A204.1 (cell line): ENCODE measurements at regions not wholly inside any gene's neighbourhood (a gene's known extent, or its start where the extent isn't known, plus 50 kb on each side); places are given as distances from the start of the nearest gene placed in this dataset.
"Not testable (repeated sequence)": the region's sequence is repeated elsewhere in the genome, so short reads cannot be mapped to it uniquely, and the experiment has no call there.

Source experiments
- FAIRE-seq: peaks from 2 replicates; lab custom pipeline; 2012; peaks lifted over from hg19 to GRCh38; lab: Jason Lieb, UNC

DNA sequence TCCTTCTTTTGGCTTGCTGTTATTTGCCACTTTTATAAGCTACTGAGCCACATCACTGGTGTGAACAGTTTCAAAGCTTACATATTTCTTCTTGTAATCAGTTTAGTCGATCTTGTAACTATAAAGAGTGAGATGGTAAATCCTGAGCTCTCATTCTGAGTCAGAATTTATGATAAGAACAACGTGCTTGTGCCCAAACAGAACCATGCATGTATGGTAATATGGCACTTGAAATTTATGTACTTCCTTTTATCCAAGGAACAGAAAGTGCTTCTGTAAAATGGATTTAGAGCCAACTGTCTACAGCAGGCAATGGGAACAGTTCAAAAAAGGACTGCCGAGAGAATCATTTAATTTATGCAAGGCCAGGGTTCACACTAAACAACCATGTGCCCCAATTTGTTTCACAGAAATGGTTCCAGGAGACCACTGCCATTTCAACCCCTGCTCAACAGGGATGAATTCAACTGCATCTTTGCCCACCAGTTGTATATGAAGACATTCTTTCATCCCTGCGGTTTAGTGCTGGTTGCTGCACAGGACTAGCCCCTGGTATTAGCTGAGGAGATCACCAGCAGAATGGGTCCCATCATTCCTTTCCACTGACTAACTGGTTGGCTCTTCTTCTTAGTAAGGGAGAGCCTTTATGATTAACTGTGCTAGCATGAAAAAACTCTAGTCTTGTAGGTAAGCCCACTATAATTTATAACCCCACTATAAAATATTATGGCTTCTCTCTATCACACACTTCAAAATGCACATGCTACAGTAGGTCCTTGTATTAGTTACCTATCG, 162.9 kb upstream of the PGRMC2 start:
- no peak for FAIRE-seq

DNA sequence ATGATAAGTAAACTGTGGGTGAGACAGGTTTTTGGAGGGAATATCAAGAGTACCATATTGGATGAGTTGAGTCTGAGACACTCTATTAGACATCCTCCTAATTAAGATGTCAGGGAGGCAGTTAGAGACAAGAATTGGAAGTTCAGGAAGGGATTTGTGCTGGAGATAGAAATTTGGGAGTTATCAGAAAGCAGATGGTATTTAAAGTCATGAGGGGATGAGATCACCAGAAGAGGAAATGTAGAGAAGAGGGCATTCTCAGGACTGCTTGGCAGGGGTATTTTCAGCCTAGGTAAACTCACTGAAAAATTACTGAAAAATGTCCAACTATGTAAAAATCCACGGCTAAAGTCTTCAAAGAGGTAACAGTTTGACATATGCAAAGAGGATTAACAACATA, 161.6 kb upstream of the PGRMC2 start:
- FAIRE-seq, result no peak

DNA sequence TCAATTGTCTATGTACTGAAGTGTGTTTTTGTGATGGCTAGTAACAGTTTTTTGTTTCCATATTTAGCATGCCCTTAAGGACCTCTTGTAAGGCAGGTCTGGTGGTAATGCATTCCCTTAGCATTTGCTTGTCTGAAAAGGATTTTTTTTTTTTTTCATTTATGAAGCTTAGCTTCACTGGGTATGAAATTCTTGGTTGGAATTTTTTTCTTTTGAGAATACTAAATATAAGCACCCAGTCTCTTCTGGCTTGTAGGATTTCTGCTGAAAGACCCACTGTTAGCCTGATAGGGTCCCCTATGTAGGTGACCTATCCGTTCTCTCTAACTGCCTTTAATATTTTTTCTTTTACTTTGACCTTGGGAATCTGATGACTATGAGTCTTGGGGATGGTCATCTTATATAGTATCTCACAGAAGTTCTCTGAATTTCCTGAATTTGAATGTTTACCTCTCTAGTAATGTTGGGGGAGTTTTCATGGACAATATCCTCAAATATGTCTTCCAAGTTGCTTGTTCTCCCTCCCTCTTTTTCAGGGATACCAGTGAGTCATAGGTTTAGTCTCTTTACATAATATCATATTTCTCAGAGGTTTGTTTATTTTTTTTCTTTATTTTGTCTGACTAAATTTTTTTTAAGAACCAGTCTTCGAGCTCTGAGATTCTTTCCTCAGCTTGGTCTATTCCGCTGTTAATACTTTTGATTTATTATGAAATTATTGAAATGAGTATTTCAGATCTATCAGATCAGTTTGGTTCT, 157.1 kb upstream of the PGRMC2 start:
- no peak for FAIRE-seq

DNA sequence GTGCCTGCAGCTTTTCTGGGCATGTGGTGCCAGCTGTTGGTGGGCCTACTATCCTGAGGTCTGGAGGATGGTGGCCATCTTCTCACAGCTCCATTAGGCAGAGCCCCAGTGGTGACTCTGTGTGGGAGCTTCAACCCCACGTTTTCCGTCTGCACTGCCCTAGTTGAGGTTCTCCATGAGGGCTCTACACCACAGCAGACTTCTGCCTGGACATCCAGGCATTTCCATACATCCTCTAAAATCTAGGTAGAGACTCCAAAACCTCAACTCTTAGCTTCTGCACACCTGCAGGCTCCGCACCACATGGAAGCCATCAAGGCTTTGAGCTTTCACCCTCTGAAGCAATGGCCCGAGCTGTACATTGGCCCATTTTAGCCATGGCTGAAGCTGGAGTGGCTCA, 153.3 kb upstream of the PGRMC2 start:
- no peak for FAIRE-seq

DNA sequence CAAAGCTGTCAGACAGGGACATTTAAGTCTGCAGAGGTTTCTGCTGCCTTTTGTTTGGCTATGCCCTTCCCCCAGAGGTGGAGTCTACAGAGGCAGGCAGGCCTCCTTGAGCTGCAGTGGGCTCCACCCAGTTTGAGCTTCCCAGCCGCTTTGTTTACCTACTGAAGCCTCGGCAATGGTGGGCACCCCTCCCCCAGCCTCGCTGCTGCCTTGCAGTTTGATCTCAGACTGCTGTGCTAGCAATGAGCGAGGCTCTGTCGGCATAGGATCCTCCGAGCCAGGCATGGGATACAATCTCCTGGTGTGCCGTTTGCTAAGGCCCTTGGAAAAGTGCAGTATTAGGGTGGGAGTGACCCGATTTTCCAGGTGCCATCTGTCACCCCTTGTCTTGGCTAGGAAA, 149.4 kb upstream of the PGRMC2 start:
- FAIRE-seq, result not testable (repeated sequence)

DNA sequence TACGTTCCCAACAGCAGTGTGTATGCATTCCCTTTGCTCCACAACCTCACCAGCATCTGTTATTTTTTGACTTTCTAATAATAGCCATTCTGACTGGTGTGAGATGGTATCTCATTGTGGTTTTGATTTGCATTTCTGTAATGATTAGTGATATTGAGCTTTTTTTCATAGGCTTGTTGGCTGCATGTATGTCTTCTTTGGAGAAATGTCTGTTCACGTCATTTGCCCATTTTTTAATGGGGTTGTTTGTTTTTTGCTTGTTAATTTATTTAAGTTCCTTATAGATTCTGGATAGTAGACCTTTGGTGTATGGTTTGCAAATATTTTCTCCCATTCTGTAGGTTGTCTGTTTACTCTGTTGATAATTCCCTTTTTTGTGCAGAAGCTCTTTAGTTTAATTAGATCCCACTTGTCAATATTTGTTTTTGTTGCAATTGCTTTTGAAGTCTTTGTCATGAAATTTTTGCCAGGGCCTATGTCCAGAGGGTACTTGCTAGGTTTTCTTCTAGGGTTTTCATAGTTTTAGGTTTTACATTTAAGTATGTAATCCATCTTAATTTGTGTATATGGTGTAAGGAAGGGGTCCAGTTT, 141.5 kb upstream of the PGRMC2 start:
- FAIRE-seq, result not testable (repeated sequence)

DNA sequence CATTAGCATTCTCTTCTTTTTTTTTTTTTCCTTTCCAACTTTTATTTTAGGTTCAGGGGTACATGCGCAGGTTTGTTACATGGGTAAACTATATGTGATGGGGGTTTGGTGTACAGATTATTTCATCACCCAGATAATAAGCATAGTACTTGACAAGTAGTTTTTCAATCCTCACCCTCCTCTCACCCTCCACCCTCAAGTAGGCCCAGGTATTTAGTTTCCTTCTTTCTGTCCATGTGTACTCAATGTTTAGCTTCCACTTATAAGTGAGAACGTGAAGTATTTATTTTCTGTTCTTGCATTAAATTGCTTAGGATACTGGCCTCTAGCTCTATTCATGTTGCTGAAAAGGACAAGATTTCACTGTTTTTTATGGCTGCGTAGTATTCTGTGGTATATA, 140.8 kb upstream of the PGRMC2 start:
- FAIRE-seq, result no peak

DNA sequence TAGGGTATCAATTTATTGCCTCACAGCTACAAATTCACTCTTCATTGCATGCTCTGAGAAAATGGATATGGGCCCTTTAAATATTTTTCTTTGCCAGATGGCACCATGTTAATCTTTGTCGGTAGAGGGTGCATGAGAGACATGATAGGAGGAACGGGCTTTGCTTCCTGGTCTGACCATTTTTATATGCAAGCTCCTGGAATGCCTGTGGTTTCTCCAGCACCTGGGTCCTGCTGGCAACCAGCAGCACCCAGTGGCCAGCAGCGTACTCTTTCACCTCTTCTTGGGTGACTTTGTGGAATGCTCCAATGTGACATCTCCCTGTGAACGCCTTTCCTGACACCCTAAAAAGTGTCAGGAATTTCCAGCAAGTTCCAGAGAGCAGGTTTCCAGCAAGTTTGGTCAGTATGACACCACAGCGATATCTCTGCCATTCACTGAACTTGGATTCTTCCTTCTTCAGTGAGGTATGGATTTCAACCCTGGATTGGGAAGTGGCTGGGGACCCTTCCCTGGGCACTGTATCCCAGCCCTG, 140.3 kb upstream of the PGRMC2 start:
- no peak for FAIRE-seq

DNA sequence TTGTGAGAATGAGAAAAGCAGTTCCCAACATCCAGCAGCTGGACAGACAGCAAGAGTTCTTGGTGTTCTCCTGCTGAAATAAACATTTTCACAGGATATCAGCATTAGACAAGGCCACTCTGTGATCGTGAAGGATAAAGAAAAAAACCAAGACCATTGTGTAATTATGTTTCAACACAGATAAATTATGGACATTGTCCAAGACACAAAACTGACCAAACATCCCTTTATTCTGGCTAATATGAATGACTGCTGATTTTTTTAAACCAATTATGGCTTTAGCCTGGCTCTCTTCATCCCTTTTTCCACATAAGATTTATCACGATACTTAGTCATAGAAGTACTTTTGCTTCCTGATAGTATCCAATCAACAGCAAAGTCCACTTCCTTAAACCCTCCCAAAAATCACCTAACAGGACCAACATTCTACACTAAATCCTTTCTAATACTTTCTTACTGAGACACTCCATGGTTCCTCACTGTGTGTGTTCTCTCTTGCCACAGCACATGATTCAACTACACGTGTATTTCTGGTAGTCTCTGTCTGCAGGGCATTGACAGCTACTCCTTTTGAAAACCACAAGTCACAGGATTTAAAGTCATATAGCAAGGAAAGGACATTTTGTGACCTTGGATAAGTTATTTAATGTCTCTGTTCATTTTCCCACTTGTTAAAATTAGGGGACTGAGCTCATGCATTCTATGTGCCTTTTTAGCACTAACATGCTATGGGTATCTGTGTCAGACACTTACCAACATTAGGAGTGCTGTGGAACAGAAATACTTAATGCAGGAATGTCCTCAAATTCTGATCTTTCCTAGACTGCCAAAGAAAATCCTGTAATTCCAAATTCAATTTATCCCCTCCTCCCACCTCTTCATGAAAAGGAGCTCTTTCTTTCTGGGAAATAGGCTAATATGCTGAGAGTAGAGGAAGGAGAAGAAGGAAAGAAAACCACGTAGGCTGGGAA, 137.2 kb upstream of the PGRMC2 start:
- FAIRE-seq, result no peak

DNA sequence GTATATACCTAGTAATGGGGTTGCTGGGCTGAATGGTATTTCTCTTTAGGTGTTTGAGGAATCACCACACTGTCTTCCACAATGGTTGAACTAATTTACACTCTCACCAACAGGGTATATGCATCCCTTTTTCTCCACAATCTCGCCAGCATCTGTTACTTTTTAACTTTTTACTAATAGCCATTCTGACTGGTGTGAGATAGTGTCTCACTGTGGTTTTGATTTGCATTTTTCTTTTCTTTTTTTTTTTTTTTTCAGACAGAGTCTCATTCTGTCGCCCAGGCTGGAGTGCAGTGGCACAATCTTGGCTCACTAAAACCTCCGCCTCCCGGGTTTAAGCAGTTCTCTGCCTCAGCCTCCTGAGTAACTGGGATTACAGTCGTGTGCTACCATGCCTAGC, 134.7 kb upstream of the PGRMC2 start:
- FAIRE-seq, result not testable (repeated sequence)

DNA sequence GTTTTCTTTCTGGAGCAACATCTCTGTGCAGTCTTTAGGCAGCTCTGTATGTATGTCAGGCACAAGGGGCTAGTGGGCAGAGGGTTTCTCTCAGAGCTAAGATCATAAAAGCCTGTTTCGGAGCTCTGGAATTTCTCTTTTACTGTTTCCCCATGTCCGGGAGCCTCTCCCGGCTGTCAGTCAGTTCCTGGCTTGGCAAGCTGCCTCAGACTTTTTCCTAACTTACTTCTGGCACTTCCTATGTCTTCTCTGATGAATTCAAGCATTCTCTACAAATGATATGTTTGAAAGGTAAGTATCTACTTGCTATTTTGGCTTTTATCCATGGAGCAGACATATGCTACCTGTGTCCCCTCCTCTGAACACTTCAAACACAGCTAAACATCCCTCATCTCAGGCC, 129.3 kb upstream of the PGRMC2 start:
- no peak for FAIRE-seq

DNA sequence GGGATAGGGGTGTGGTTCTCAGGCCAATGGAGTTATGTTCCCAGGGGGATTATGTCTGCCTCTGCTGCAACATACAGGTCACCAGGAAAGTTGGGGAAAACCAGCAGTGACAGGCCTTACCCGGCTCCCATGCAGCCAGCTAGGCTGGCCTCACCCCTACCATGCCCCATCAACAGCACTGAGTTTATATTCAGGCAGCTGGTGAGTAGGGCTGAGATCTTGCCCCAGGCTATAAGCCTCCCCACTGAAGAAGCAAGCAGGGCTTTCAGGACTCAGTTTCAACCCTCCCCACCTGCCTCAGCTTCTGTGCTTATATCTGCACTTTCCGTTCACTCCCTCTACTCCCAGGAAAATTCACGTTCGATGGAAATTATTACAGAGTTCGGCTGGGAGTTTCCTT, 122.4 kb upstream of the PGRMC2 start:
- FAIRE-seq, result no peak

DNA sequence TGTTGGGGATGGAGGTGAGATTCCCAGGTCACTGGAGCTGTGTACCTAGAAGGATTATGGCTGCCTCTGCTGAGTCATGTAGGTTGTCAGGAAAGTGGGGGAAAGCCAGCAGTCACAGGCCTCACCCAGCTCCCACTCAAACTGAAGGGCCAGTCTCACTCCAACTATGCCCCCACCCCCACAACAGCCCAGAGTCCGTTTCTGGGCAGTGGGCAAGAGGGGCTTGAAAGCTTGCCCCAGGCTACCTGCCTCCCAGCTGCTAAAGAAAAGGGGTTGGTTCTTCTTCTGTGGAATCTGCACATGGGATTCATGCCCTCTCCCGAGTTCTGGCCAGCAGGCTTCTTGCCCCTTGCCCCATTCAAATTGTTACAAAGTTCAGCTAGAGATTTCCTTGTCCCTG, 116.0 kb upstream of the PGRMC2 start:
- no peak for FAIRE-seq

DNA sequence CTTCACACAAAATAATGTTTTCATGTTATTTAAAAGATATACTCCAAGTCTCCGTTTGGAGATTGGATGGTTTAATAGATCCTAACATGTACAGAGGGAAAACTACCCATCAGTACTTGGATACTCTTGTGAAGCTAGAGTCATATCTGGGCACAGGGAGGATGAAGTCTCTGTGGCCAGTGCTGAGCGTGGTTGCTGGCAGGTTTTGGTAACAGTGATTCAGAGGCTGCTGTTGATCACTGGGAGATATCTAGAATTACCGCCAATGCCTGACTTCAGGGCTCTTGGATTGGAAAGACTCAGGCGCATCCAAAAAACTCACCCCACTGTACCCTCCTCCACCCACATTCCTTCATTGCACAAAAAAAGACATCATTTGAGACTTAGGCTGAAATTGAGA, 107.2 kb upstream of the PGRMC2 start:
- no peak for FAIRE-seq

DNA sequence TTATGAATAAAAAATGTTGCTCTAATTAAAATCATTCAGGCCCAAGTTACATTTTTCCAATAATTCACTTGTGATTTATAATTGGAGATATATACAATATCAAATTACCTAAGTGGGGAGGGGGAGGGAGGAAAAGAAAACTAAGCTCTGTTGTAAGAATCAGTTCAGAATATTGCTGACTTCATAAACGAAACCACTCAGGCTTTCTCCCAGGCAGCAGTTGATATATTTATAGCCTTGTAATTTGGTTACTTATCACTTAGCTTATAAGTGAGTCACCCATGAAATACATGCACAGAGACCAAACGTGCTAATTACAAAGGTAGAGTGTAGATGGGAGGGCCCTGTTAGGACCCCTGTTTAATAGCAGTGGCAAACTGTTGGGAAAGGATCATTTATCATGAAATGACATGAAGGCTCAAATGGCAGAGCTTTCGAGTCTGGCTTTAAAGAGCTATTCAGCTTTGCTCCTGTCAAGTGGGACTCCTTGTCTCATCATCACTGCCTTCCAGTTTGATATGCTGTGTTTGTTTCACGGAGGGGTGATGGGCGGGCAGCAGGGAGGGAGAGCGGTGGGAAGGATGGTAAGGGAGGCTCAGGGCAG, 105.6 kb upstream of the PGRMC2 start:
- FAIRE-seq, result no peak

DNA sequence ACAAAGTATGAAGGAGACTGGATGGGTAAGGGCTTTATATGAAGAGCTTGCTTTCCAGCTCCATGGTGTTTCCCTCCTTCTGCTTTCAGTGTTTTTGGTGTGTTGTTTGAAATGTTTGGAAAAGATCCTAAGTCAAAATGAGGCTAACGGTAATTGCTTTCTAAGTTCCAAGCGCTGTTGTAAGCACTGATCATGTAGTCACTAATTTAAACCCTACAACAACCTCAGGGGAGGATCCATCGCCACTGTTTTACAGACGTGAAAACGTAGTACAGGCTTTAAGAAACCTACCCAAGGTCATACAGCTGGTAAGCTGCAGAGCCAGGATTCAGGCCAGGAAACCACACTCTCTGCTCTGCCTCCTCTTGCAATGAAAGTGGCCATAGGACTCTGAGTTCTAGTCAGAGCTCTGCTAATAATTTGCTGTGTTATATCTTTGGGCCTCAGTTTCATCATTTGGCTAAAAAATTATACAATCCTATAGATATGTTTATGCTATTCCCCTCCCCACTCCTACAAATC, 102.9 kb upstream of the PGRMC2 start:
- no peak for FAIRE-seq

DNA sequence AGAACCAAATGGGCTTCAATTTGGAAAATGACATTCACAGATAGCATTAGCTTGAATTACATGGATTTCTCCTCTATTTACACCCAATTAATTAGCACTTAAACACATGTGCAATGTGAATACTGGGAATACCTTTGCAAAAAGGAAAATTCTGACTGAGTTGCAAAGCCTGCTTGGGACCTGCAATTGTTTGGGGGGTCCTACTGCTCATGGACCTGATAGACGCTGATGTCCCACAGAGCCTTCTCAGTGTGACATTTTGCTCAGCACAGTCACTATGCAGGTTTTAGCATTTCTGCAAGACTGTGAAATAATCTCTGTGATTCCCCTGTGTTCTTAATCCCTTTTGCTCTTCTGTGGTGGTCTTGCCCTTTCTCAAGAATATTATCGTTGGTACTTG, 101.2 kb upstream of the PGRMC2 start:
- FAIRE-seq, result no peak

DNA sequence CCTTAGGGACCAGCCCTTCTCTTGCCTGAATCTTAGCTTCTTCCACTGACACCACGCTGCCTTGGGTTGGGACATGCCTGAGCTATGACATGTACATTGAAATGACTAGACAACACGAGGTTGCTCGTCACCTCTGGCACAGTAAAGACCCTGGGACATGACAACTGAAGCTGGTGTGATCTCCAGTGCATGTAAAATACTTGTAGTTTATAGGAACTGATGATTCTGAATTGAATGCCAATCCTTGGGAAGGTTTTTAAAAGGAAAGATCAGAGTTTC, 100.7 kb upstream of the PGRMC2 start:
- FAIRE-seq, result no peak

DNA sequence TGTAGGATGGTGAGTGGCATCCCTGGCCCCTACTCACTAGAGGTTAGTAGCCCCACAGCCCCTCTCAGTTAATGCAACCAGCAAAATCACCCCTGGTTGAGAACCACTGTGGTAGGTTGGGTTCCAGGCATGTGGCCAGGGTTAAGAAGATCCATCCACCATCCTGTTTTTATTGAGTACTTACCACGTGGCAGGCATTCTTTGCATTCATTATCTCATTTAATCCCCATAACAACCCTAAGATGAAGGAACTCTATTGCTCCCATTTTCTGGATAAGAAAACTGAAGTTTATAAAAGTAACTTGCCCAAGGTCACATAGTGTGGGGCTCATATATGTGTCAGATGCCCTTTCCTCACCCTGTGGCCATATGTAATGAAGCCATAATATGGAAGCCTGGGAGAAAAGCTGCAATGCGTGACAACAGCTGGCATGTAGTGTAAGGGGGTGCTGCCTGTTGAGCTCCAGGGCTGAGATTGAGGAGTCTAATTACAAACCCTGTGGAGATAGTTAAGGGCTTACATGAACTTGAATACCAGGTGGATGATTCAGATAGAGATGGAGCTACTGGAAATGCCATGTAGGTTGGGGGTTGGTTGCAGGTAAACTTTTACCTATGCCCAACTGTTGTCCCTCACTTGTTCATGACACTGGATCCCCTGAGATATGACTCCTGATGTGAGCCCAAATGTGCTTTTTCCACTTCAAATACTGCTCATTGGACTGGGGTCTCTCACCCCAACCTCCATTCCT, 100.2 kb upstream of the PGRMC2 start:
- FAIRE-seq, result no peak

DNA sequence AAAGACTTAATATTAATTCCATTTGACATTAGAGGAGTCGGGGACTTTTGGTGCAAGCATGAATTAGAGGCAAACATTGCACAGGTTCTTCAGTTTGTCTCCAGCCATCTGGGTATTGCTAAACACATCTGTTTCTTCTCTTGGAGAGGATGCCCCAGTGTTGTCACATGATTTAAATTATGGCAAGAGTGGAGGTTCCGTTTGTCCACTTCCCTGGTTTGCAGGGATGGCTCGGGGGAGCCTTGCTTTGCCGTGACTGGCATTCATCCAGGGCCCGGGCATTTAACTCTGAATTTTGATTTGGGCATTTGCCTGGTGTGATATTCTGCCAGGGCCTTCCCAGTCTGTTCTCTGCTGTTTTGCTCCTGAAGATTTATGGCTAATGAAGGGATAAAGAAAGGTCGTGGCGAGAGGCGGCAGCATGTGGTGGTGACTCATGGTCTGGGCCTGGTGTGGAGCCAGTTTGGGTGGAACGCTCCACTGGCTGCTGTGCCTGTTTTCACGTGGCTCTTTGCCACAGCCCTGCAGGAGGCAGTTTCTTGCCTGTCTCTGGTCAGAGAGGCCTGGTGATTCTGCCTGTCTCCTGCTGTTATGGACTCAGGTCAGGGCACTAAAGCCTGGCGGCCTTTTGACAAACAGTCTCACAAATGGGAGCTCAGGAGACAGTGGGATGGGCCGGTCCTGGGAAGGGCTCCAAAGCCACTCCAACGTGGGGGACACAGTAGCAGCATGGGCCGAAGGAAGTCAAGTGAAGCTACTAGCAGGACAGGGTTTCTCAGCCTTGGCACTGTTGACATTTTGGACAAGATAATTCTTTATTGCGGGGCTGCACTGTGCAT, 99.4 kb upstream of the PGRMC2 start:
- FAIRE-seq, result no peak
